ENCODE measurements at regions not wholly inside any gene's neighbourhood (a gene's known extent, or its start where the extent isn't known, plus 50 kb on each side); places are given as distances from the start of the nearest gene placed in this dataset.

DNA sequence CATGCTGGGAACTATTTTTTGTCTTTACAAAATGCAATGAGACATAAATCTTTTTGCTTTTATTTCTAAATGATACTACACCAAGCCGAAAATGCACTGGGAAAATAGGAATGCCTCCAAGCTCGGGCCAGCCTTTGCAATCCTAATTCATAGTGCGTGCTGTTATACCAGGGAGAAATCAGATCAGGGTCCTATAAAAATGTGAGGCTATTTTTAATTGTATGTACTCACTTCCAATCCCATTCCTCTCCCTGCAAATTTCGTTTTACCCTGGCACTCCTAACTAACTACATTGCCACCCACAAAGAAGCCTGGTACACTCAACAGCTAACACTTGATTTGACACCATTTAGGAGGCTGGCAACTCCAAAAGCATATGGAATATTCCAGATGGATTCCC, 350.6 kb upstream of the ZFP64 start:
- H3K36me3 ChIP-seq (ENCODE audit: control insufficient read depth in 4 of 4, insufficient read depth in 3 of 4, low read depth in 1 of 4, low read length in 3 of 4) = no peaks in the 10 kb centered on the region
- H3K4me1 ChIP-seq (ENCODE audit: control insufficient read depth in 4 of 4, insufficient read depth in 4 of 4, low read length in 3 of 4) = no peaks in the 10 kb centered on the region
- H3K9me3 ChIP-seq (ENCODE audit: control insufficient read depth in 4 of 4, low read length in 3 of 4) = peaks cover 0 to 2% (median 0%) of the 10 kb centered on the region in 4 donors
- TF ChIP-seq YY1 (IDR thresholded peaks at IDR 0.05) = no peak
- TF ChIP-seq, protein P1, sequence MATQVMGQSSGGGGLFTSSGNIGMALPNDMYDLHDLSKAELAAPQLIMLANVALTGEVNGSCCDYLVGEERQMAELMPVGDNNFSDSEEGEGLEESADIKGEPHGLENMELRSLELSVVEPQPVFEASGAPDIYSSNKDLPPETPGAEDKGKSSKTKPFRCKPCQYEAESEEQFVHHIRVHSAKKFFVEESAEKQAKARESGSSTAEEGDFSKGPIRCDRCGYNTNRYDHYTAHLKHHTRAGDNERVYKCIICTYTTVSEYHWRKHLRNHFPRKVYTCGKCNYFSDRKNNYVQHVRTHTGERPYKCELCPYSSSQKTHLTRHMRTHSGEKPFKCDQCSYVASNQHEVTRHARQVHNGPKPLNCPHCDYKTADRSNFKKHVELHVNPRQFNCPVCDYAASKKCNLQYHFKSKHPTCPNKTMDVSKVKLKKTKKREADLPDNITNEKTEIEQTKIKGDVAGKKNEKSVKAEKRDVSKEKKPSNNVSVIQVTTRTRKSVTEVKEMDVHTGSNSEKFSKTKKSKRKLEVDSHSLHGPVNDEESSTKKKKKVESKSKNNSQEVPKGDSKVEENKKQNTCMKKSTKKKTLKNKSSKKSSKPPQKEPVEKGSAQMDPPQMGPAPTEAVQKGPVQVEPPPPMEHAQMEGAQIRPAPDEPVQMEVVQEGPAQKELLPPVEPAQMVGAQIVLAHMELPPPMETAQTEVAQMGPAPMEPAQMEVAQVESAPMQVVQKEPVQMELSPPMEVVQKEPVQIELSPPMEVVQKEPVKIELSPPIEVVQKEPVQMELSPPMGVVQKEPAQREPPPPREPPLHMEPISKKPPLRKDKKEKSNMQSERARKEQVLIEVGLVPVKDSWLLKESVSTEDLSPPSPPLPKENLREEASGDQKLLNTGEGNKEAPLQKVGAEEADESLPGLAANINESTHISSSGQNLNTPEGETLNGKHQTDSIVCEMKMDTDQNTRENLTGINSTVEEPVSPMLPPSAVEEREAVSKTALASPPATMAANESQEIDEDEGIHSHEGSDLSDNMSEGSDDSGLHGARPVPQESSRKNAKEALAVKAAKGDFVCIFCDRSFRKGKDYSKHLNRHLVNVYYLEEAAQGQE (IDR thresholded peaks at IDR 0.05) = no peak
- no peak for TF ChIP-seq CTCF (IDR thresholded peaks at IDR 0.05; ENCODE audit: low read depth, low read length, missing input control)
- TF ChIP-seq, protein P2, sequence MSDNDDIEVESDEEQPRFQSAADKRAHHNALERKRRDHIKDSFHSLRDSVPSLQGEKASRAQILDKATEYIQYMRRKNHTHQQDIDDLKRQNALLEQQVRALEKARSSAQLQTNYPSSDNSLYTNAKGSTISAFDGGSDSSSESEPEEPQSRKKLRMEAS (IDR thresholded peaks at IDR 0.05) = no peak
- TF ChIP-seq HNF4G (IDR thresholded peaks at IDR 0.05) = no peak
- no peak for TF ChIP-seq FOXA1 (IDR thresholded peaks at IDR 0.05)
- TF ChIP-seq RAD21 (IDR thresholded peaks at IDR 0.05) = no peak
- TF ChIP-seq HNF4A (conservative IDR thresholded peaks at IDR 0.05) = no peak
- TF ChIP-seq, protein P3, sequence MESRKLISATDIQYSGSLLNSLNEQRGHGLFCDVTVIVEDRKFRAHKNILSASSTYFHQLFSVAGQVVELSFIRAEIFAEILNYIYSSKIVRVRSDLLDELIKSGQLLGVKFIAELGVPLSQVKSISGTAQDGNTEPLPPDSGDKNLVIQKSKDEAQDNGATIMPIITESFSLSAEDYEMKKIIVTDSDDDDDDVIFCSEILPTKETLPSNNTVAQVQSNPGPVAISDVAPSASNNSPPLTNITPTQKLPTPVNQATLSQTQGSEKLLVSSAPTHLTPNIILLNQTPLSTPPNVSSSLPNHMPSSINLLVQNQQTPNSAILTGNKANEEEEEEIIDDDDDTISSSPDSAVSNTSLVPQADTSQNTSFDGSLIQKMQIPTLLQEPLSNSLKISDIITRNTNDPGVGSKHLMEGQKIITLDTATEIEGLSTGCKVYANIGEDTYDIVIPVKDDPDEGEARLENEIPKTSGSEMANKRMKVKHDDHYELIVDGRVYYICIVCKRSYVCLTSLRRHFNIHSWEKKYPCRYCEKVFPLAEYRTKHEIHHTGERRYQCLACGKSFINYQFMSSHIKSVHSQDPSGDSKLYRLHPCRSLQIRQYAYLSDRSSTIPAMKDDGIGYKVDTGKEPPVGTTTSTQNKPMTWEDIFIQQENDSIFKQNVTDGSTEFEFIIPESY (IDR thresholded peaks at IDR 0.05) = no peak
- no peak for TF ChIP-seq EGR1 (IDR thresholded peaks at IDR 0.05; ENCODE audit: low read depth in 2 of 2)
- TF ChIP-seq GABPA (IDR thresholded peaks at IDR 0.05 in 1 of 2, conservative IDR thresholded peaks at IDR 0.05 in 1 of 2) = no peak
- no peak for TF ChIP-seq SP1 (IDR thresholded peaks at IDR 0.05)
- 73% methylated on average over 4 of the region's 4 CpGs for WGBS
- no peak overlapping the region for H3K9ac ChIP-seq (ENCODE audit: low read depth in 1 of 2, low read length in 2 of 2)
- no peak for DNase-seq (ENCODE audit: low spot score)
- H3K27ac ChIP-seq (ENCODE audit: low read depth in 1 of 2, low read length in 2 of 2) = no peak overlapping the region
- H3K27me3 ChIP-seq (ENCODE audit: control insufficient read depth in 4 of 4, insufficient read depth in 4 of 4, low read length in 3 of 4) = peaks cover 0 to 4% (median under 1%) of the 10 kb centered on the region in 4 donors
- no peak overlapping the region for H3K4me3 ChIP-seq (ENCODE audit: low read depth in 1 of 3, low read length in 3 of 3)

DNA sequence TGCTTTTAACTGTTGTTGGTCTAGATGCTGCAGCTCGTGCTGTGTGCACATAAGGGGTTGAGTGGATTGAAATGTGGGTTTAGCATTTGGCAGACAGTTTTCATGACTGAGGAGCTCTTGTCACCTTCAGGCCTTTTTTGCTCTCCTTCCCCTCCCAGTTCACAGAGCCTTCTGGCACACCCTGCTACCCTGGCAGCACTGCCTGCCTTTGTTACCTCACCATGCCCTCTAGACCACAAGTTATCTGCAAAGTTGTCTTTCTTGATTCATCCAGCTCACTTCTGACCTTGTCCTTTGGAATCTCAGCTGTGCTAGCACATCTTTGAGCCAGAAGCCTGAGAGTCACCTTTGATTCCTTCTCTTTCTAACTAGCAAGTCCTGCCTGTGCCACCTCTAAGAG, 348.9 kb upstream of the ZFP64 start:
- WGBS = 75% methylated on average over 1 of the region's 1 CpG
- no peak for TF ChIP-seq FOXA2 (IDR thresholded peaks at IDR 0.05)
- TF ChIP-seq, protein P2 (IDR thresholded peaks at IDR 0.05) = no peak
- TF ChIP-seq RXRA (IDR thresholded peaks at IDR 0.05) = no peak
- no peak for TF ChIP-seq YY1 (IDR thresholded peaks at IDR 0.05)
- TF ChIP-seq CTCF (IDR thresholded peaks at IDR 0.05; ENCODE audit: low read depth, low read length, missing input control) = no peak

More for the DNA sequence above, 348.9 kb upstream of the ZFP64 start:
- Histone ChIP-seq H3K4me3 (ENCODE audit: low read depth in 1 of 3, low read length in 3 of 3) (no peak overlapping the region), H3K4me1 (ENCODE audit: control insufficient read depth in 4 of 4, insufficient read depth in 4 of 4, low read length in 3 of 4) (no peaks in the 10 kb centered on the region), H3K9me3 (ENCODE audit: control insufficient read depth in 4 of 4, low read length in 3 of 4) (peaks cover 0 to 2% (median 0%) of the 10 kb centered on the region in 4 donors), H3K27me3 (ENCODE audit: control insufficient read depth in 4 of 4, insufficient read depth in 4 of 4, low read length in 3 of 4) (peaks cover 0 to 4% (median under 1%) of the 10 kb centered on the region in 4 donors), H3K27ac (ENCODE audit: low read depth in 1 of 2, low read length in 2 of 2) (no peak overlapping the region), H3K9ac (ENCODE audit: low read depth in 1 of 2, low read length in 2 of 2) (no peak overlapping the region), H3K36me3 (ENCODE audit: control insufficient read depth in 4 of 4, insufficient read depth in 3 of 4, low read depth in 1 of 4, low read length in 3 of 4) (no peaks in the 10 kb centered on the region)
- DNase-seq (ENCODE audit: low spot score) = no peak
